ENCODE measurements at regions not wholly inside any gene's neighbourhood (a gene's known extent, or its start where the extent isn't known, plus 50 kb on each side); places are given as distances from the start of the nearest gene placed in this dataset.

DNA sequence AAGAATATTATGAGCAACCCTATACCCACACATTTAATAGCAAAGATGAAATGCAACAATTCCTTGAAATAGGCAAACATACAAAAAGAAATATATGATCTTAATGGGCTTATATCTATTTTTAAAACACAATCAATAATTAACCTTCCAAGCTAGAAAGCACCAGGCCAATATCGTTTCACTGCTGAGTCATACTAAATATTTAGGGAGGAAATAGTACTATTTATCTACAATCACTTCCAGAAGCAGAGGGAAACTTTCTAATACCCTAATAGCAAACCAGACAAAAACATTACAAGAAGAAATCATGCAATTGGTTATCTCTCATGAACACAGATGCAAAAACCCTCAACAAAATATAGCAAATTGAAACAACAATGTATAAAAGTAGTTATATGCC is 207.8 kb downstream of the MTHFS start:
- WGBS, 3 donors: 44 to 61% (median 54%) methylated on average over 1 of the region's 1 CpG
- no peaks in the 10 kb centered on the region for H3K4me1 ChIP-seq
- TF ChIP-seq, protein P1, sequence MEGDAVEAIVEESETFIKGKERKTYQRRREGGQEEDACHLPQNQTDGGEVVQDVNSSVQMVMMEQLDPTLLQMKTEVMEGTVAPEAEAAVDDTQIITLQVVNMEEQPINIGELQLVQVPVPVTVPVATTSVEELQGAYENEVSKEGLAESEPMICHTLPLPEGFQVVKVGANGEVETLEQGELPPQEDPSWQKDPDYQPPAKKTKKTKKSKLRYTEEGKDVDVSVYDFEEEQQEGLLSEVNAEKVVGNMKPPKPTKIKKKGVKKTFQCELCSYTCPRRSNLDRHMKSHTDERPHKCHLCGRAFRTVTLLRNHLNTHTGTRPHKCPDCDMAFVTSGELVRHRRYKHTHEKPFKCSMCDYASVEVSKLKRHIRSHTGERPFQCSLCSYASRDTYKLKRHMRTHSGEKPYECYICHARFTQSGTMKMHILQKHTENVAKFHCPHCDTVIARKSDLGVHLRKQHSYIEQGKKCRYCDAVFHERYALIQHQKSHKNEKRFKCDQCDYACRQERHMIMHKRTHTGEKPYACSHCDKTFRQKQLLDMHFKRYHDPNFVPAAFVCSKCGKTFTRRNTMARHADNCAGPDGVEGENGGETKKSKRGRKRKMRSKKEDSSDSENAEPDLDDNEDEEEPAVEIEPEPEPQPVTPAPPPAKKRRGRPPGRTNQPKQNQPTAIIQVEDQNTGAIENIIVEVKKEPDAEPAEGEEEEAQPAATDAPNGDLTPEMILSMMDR (IDR thresholded peaks at IDR 0.05): no peak
- no peaks in the 10 kb centered on the region for H3K9me3 ChIP-seq
- ATAC-seq (no peak), DNase-seq (no peak)
- no peak overlapping the region for H3K4me3 ChIP-seq
- no peaks in the 10 kb centered on the region for H3K36me3 ChIP-seq (ENCODE audit: insufficient read depth in 1 of 2, low read depth in 1 of 2)
- no peak overlapping the region for H3K27ac ChIP-seq
- intact Hi-C loops (cut with DNase I): no loop called here
- peaks cover 0 to 5% (median 4%) of the 10 kb centered on the region in 3 donors for H3K27me3 ChIP-seq (ENCODE audit: insufficient read depth in 3 of 3, low read length in 2 of 3)

DNA sequence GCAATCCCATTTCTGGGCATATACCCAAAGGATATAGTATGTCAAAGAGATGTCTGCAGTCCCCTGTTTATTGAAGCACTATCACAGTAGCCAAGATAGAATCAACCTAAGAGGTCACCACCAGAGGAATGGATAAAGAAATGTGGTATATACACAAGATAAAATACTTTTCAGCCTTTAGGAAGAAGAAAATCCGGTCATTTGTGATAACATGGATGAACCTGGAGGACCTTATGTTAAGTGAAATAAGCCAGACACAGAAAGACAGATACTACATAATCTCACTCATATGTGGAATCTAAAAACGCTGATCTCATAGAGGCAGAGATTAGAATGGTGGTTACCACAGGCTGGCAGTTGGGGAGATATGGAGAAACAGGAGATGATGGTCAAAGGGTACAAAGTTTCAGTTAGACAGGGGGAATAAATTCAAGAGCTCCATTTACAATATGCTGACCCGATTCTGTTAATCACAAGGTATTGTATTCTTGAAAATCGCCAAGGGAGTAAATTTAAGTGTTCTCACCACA is 195.8 kb downstream of the MTHFS start:
- no peaks in the 10 kb centered on the region for H3K9me3 ChIP-seq
- TF ChIP-seq, protein P1 (IDR thresholded peaks at IDR 0.05): no peak
- ATAC-seq: no peak
- 80 to 86% (median 82%) methylated on average over 4 of the region's 4 CpGs for WGBS, 3 donors
- DNase-seq: no peak
- peaks cover 0 to 3% (median 3%) of the 10 kb centered on the region in 3 donors for H3K27me3 ChIP-seq (ENCODE audit: insufficient read depth in 3 of 3, low read length in 2 of 3)
- no peak overlapping the region for H3K27ac ChIP-seq
- H3K4me1 ChIP-seq: no peaks in the 10 kb centered on the region
- H3K36me3 ChIP-seq (ENCODE audit: insufficient read depth in 1 of 2, low read depth in 1 of 2): no peaks in the 10 kb centered on the region
- intact Hi-C loops (cut with DNase I): no loop called here
- H3K4me3 ChIP-seq: no peak overlapping the region

DNA sequence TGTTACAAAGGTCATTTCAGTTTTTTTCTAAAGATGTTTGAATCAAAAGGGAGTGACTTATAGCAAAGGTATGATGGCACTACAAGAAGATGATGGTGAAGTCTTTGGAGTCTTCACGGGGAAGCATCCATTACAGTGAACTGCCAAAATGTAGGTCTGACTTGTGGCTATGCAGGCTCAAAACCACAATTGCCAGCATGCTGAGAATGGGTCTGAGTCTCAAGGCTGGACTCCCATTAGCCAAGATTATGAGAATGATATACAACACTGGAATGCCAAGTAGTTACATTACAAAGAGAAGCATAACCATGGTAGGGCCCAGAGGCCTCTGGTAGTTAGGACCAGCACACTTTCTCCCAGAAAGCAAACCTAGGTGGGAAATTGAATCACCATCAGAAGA is 194.2 kb downstream of the MTHFS start:
- peaks cover 5% of the 10 kb centered on the region for H3K9me3 ChIP-seq
- H3K4me3 ChIP-seq: no peak overlapping the region
- WGBS, 3 donors: 88 to 97% (median 93%) methylated on average over 1 of the region's 1 CpG
- no peaks in the 10 kb centered on the region for H3K36me3 ChIP-seq (ENCODE audit: insufficient read depth in 1 of 2, low read depth in 1 of 2)
- H3K4me1 ChIP-seq: no peaks in the 10 kb centered on the region
- TF ChIP-seq, protein P1 (IDR thresholded peaks at IDR 0.05): no peak
- ATAC-seq (no peak), DNase-seq (no peak)
- peaks cover 0 to 3% (median 3%) of the 10 kb centered on the region in 3 donors for H3K27me3 ChIP-seq (ENCODE audit: insufficient read depth in 3 of 3, low read length in 2 of 3)
- H3K27ac ChIP-seq: no peak overlapping the region
- intact Hi-C loops (cut with DNase I): no loop called here

DNA sequence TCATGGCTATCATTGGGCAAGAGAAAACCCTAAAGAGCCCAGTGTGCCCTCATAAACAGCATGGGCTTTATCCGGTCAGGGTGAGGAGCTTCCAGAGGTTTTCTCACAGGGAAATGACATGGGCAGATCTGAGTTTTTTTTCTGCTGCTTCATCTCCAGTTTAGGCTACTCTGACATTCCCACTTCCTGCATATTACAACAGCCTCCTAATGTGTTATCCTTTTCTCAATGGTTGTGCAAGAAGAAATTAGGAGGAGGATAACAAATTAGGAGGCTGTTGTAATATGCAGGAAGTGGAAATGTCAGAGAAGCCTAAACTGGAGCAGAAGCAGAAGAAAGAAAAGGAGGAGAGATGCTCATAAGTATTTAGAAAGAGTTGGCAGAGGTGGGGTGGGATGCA is 175.6 kb downstream of the MTHFS start:
- Histone ChIP-seq H3K9me3 (no peaks in the 10 kb centered on the region), H3K27ac (no peak overlapping the region), H3K4me3 (no peak overlapping the region), H3K4me1 (no peaks in the 10 kb centered on the region), H3K27me3 (ENCODE audit: insufficient read depth in 3 of 3, low read length in 2 of 3) (no peaks in the 10 kb centered on the region), H3K36me3 (ENCODE audit: insufficient read depth in 1 of 2, low read depth in 1 of 2) (no peaks in the 10 kb centered on the region)
- WGBS, 3 donors: 72 to 87% (median 83%) methylated on average over 1 of the region's 1 CpG
- ATAC-seq: no peak
- intact Hi-C loops (cut with DNase I): no loop called here
- DNase-seq: no peak
- TF ChIP-seq, protein P1 (IDR thresholded peaks at IDR 0.05): no peak

DNA sequence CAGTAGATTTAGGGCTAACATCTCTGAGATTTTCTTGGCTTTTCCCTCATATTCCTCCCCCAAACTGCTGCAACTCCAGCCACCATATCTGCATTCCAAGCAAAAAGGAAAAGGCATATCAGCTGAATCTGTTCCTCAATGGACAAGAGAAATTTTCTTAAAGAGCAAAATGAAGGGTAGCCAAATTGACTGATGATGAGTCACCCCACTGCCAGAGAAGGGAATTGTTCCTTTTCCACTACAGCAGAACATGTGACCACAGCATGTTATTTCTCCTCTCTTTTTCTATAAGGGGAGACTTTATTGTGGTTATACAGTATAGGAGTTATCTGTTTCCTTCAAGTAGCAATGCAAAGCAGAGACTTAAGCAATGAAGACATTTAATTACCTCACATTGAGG is 172.5 kb downstream of the MTHFS start:
- Histone ChIP-seq H3K4me3 (no peak overlapping the region), H3K36me3 (ENCODE audit: insufficient read depth in 1 of 2, low read depth in 1 of 2) (no peaks in the 10 kb centered on the region), H3K9me3 (no peaks in the 10 kb centered on the region), H3K27ac (no peak overlapping the region), H3K4me1 (no peaks in the 10 kb centered on the region), H3K27me3 (ENCODE audit: insufficient read depth in 3 of 3, low read length in 2 of 3) (no peaks in the 10 kb centered on the region)
- intact Hi-C loops (cut with DNase I): no loop called here
- DNase-seq (no peak), ATAC-seq (no peak)
- TF ChIP-seq, protein P1 (IDR thresholded peaks at IDR 0.05): no peak
